Neural progenitor cell (in vitro differentiated cells): ENCODE measurements at regions not wholly inside any gene's neighbourhood (a gene's known extent, or its start where the extent isn't known, plus 50 kb on each side); places are given as distances from the start of the nearest gene placed in this dataset.

Experiments
- DNase-seq: peaks from one replicate; pipeline ENCODE4 v3.0.0-alpha.2; 2016; ENCODE audit warnings: low spot score
- H2AFZ ChIP-seq: fragments of 200-600 bp; sonication (generic); replicated peaks from 2 replicates; pipeline ENCODE4 v1.6.1; 2016; ENCODE audit warnings: antibody characterized with exemption
- H3F3A ChIP-seq: fragments of 200-600 bp; sonication (generic); 2 replicates; pipeline ENCODE4 v1.6.1; 2016; ENCODE audit warnings: antibody characterized with exemption, low read depth
- H3K27ac ChIP-seq: fragments of 200-600 bp; sonication (generic); 2 replicates; pipeline ENCODE4 v1.5.1; 2016; ENCODE audit warnings: mild to moderate bottlenecking
- H3K27me3 ChIP-seq: fragments of 200-600 bp; sonication (generic); 2 replicates; pipeline ENCODE4 v1.6.1; 2016; ENCODE audit warnings: mild to moderate bottlenecking, moderate library complexity
- H3K36me3 ChIP-seq: fragments of 200-600 bp; sonication (generic); 2 replicates; pipeline ENCODE4 v1.5.1; 2016
- H3K4me1 ChIP-seq: fragments of 200-600 bp; sonication (generic); 2 replicates; pipeline ENCODE4 v1.6.1; 2016; ENCODE audit warnings: mixed run types
- H3K4me2 ChIP-seq: fragments of 200-600 bp; sonication (generic); 2 replicates; pipeline ENCODE4 v1.6.1; 2016
- H3K4me3 ChIP-seq: fragments of 200-600 bp; sonication (generic); 2 replicates; pipeline ENCODE4 v1.5.1; 2016
- H3K79me2 ChIP-seq: fragments of 200-600 bp; sonication (generic); 2 replicates; pipeline ENCODE4 v1.6.1; 2016; ENCODE audit warnings: low read depth
- H3K9ac ChIP-seq: fragments of 200-600 bp; sonication (generic); 2 replicates; pipeline ENCODE4 v1.6.1; 2016
- H3K9me3 ChIP-seq: fragments of 200-600 bp; sonication (generic); 2 replicates; pipeline ENCODE4 v1.5.1; 2016; ENCODE audit warnings: low read depth
- H4K20me1 ChIP-seq: fragments of 200-600 bp; sonication (generic); 2 replicates; pipeline ENCODE4 v1.6.1; 2016; ENCODE audit warnings: low read depth
- H3K27ac Mint-ChIP-seq: 3 replicates; pipeline ENCODE4 v1.8.0; 2021; ENCODE audit warnings: mixed read lengths
- H3K27me3 Mint-ChIP-seq: 2 replicates; pipeline ENCODE4 v1.8.0; 2022; ENCODE audit warnings: low read depth, mild to moderate bottlenecking, inconsistent platforms, moderate library complexity, mixed read lengths; ENCODE audit not compliant: insufficient read depth
- H3K36me3 Mint-ChIP-seq: 3 replicates; pipeline ENCODE4 v1.8.0; 2021; ENCODE audit warnings: mixed read lengths
- H3K4me1 Mint-ChIP-seq: 3 replicates; pipeline ENCODE4 v1.8.0; 2021; ENCODE audit warnings: mixed read lengths
- H3K4me3 Mint-ChIP-seq: 3 replicates; pipeline ENCODE4 v1.8.0; 2021; ENCODE audit warnings: mild to moderate bottlenecking, moderate library complexity, mixed read lengths
- H3K9me3 Mint-ChIP-seq: 3 replicates; pipeline ENCODE4 v1.8.0; 2020; ENCODE audit warnings: mixed read lengths
- CTCF ChIP-seq: fragments of 200-600 bp; sonication (generic); IDR thresholded peaks from 2 replicates; pipeline ENCODE4 v1.5.1; 2017; ENCODE audit warnings: antibody characterized with exemption, mild to moderate bottlenecking
- EZH2 ChIP-seq: fragments of 200-600 bp; sonication (generic); IDR thresholded peaks from 2 replicates; pipeline ENCODE4 v1.6.1; 2017; ENCODE audit warnings: antibody characterized with exemption, mild to moderate bottlenecking, moderate library complexity
- EZH2phosphoT487 ChIP-seq: fragments of 200-600 bp; sonication (generic); IDR thresholded peaks from 2 replicates; pipeline ENCODE4 v1.6.1; 2017; ENCODE audit warnings: antibody characterized with exemption

DNA sequence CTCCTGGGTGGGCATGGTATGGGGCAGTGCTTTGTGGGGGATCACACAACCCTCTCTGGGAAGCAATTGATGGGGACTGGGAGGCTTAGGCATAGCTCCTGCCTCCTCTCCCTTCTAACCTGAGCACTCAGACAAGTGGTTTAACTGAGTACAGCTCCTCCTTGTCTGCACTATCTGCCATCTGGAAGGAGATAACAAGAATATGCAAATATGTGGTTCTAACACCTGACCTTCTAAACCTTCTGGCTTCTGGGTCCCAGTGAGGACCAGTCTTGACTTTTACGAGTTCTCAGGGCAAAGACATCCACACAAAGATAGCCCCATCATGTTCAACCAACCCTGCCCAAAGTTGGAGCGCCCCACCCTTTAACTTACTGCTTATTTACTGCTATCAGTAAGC is 381.0 kb upstream of the TSHZ3 start:
- no peak overlapping the region for H3K4me3 Mint-ChIP-seq
- Histone ChIP-seq H3K9me3 (no peaks in the 10 kb centered on the region), H3K27ac (no peak overlapping the region), H4K20me1 (no peaks in the 10 kb centered on the region), H3K27me3 (no peaks in the 10 kb centered on the region), H3K36me3 (no peaks in the 10 kb centered on the region), H3K4me1 (no peaks in the 10 kb centered on the region), H3K4me2 (no peak overlapping the region), H3K9ac (no peak overlapping the region), H3K79me2 (no peaks in the 10 kb centered on the region), H2AFZ (no peak overlapping the region), H3F3A (no peaks in the 10 kb centered on the region), H3K4me3 (no peak overlapping the region)
- DNase-seq = no peak
- no peak overlapping the region for H3K27ac Mint-ChIP-seq
- no peaks in the 10 kb centered on the region for H3K4me1 Mint-ChIP-seq
- no peaks in the 10 kb centered on the region for H3K9me3 Mint-ChIP-seq
- TF ChIP-seq CTCF (no peak), EZH2phosphoT487 (no peak)
- H3K27me3 Mint-ChIP-seq = peaks cover 4% of the 10 kb centered on the region
- no peaks in the 10 kb centered on the region for H3K36me3 Mint-ChIP-seq

- Mint-ChIP-seq H3K4me1 (no peaks in the 10 kb centered on the region), H3K27ac (no peak overlapping the region), H3K36me3 (no peaks in the 10 kb centered on the region), H3K4me3 (no peak overlapping the region), H3K27me3 (peaks cover 2% of the 10 kb centered on the region), H3K9me3 (no peaks in the 10 kb centered on the region)
- DNase-seq = no peak
- Histone ChIP-seq H4K20me1 (no peaks in the 10 kb centered on the region), H3K9me3 (no peaks in the 10 kb centered on the region), H3K27me3 (no peaks in the 10 kb centered on the region), H3K27ac (no peak overlapping the region), H3F3A (no peaks in the 10 kb centered on the region), H3K4me1 (no peaks in the 10 kb centered on the region), H3K36me3 (no peaks in the 10 kb centered on the region), H3K4me3 (no peak overlapping the region), H2AFZ (no peak overlapping the region), H3K4me2 (no peak overlapping the region), H3K79me2 (no peaks in the 10 kb centered on the region), H3K9ac (no peak overlapping the region)
- TF ChIP-seq EZH2phosphoT487 (no peak), CTCF (no peak), EZH2 (no peak)
Measured at GRCh38 chr19:31733591-31733990, 384.4 kb upstream of the TSHZ3 start.

- H3K36me3 Mint-ChIP-seq = no peaks in the 10 kb centered on the region
- H3K4me3 Mint-ChIP-seq = no peak overlapping the region
- no peak for DNase-seq
- H3K79me2 ChIP-seq = no peaks in the 10 kb centered on the region
- TF ChIP-seq EZH2phosphoT487 = no peak
- no peak for TF ChIP-seq CTCF
- TF ChIP-seq EZH2 = no peak
- H3K4me1 Mint-ChIP-seq = no peaks in the 10 kb centered on the region
- no peaks in the 10 kb centered on the region for H3K27me3 ChIP-seq
- no peak overlapping the region for H3K27ac Mint-ChIP-seq
- no peak overlapping the region for H3K4me2 ChIP-seq
- no peaks in the 10 kb centered on the region for H3K9me3 Mint-ChIP-seq
- peaks cover 2% of the 10 kb centered on the region for H3K27me3 Mint-ChIP-seq
- H3K9me3 ChIP-seq = no peaks in the 10 kb centered on the region
- no peaks in the 10 kb centered on the region for H3F3A ChIP-seq
- no peak overlapping the region for H3K9ac ChIP-seq
- no peaks in the 10 kb centered on the region for H3K4me1 ChIP-seq
- H4K20me1 ChIP-seq = no peaks in the 10 kb centered on the region
- H3K27ac ChIP-seq = no peak overlapping the region
- no peak overlapping the region for H2AFZ ChIP-seq
- H3K36me3 ChIP-seq = no peaks in the 10 kb centered on the region
- no peak overlapping the region for H3K4me3 ChIP-seq
Measured at GRCh38 chr19:31742249-31742648, 393.0 kb upstream of the TSHZ3 start.

DNA sequence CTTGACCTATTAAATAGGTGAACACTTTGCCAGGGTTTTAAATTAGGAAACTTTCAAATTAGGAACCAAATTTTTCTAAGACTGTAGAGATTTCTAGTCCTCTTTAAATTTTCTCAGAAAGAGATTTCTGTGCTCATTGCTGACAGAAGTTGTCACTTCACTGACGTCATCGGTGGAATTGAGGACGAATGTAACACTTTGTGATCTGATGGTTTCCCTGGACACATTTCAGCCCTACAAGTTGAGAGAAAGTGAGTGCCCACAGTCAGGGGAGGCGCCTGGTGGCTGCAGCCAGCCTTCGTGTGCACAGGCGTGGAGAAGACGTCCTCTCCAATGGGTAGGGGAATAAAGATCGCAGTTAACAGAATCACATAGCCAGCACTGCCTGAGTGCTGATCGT is 396.5 kb upstream of the TSHZ3 start:
- no peaks in the 10 kb centered on the region for H3K9me3 ChIP-seq
- H3K4me3 ChIP-seq = no peak overlapping the region
- H3K79me2 ChIP-seq = no peaks in the 10 kb centered on the region
- H3K4me1 ChIP-seq = no peaks in the 10 kb centered on the region
- Mint-ChIP-seq H3K27ac (no peak overlapping the region), H3K4me3 (no peak overlapping the region), H3K36me3 (no peaks in the 10 kb centered on the region), H3K9me3 (no peaks in the 10 kb centered on the region), H3K27me3 (peaks cover 2% of the 10 kb centered on the region), H3K4me1 (no peaks in the 10 kb centered on the region)
- no peaks in the 10 kb centered on the region for H3K27me3 ChIP-seq
- H3F3A ChIP-seq = no peaks in the 10 kb centered on the region
- H3K9ac ChIP-seq = no peak overlapping the region
- H3K36me3 ChIP-seq = no peaks in the 10 kb centered on the region
- no peak for TF ChIP-seq EZH2
- no peak overlapping the region for H3K27ac ChIP-seq
- no peak overlapping the region for H3K4me2 ChIP-seq
- DNase-seq = no peak
- H4K20me1 ChIP-seq = no peaks in the 10 kb centered on the region
- no peak overlapping the region for H2AFZ ChIP-seq
